ENCODE measurements at regions not wholly inside any gene's neighbourhood (a gene's known extent, or its start where the extent isn't known, plus 50 kb on each side); places are given as distances from the start of the nearest gene placed in this dataset.

DNA sequence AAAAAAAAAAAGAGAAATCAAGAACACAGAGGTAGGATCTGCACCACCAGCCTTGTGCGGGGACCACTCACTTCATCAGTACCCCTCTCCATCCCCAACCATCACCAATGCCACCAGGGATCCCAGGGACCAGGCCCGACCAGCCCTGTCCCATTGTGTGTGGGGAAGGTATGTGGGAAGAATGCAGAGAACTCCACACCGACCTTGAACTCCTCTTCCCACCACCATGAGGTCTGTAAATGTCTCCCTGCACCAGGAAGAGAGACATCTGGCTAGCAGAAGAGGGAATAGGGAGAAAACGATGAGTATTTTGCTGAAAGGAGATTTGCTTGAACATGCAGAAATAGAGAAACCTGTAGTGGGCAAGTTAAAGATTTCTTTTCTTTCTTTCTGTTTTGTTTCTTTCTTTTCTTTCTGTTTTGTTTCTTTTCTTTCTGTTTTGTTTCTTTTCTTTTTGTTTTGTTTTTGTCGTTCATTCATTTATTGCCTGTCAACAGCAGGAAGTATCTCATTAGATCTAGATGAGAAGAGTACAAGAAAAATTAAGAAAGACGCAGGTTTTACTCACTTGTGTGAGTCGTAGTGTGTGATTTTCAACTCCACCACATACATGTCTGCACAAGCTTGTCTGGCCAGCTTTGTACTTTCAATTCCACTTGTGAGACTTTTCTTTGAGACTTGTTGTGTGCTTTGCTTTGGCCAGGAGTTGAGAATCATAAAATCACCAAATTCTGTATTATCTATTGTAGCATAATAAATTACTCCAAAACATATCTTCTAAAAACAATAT is 179.8 kb upstream of the HAAO start:
- H3K79me2 ChIP-seq (ENCODE audit: insufficient read depth, low read length), result no peaks in the 10 kb centered on the region
- no peak overlapping the region for H3K27ac ChIP-seq (ENCODE audit: low read depth, low read length)
- H3K4me3 ChIP-seq (ENCODE audit: insufficient read depth, low read length), result no peak overlapping the region
- peak overlapping the region; percentile 32 for H2AFZ ChIP-seq (ENCODE audit: low read length)
- no peaks in the 10 kb centered on the region for H4K20me1 ChIP-seq (ENCODE audit: insufficient read depth, low read length)
- TF ChIP-seq, protein P1, sequence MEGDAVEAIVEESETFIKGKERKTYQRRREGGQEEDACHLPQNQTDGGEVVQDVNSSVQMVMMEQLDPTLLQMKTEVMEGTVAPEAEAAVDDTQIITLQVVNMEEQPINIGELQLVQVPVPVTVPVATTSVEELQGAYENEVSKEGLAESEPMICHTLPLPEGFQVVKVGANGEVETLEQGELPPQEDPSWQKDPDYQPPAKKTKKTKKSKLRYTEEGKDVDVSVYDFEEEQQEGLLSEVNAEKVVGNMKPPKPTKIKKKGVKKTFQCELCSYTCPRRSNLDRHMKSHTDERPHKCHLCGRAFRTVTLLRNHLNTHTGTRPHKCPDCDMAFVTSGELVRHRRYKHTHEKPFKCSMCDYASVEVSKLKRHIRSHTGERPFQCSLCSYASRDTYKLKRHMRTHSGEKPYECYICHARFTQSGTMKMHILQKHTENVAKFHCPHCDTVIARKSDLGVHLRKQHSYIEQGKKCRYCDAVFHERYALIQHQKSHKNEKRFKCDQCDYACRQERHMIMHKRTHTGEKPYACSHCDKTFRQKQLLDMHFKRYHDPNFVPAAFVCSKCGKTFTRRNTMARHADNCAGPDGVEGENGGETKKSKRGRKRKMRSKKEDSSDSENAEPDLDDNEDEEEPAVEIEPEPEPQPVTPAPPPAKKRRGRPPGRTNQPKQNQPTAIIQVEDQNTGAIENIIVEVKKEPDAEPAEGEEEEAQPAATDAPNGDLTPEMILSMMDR (IDR thresholded peaks at IDR 0.05; ENCODE audit: extremely low read depth, low read depth, low read length), result no peak
- H3K9me3 ChIP-seq (ENCODE audit: low read depth, low read length), result no peaks in the 10 kb centered on the region
- H3K27me3 ChIP-seq (ENCODE audit: insufficient read depth, low read length), result no peaks in the 10 kb centered on the region
- DNase-seq (ENCODE audit: insufficient read length, low spot score, missing footprints), result peak; percentile 27
- no peaks in the 10 kb centered on the region for H3K36me3 ChIP-seq (ENCODE audit: insufficient read depth, low read length)
- H3K4me1 ChIP-seq (ENCODE audit: insufficient read depth, low read length), result peaks cover 56% of the 10 kb centered on the region
- H3K4me2 ChIP-seq (ENCODE audit: insufficient read depth, low read length), result no peak overlapping the region

DNA sequence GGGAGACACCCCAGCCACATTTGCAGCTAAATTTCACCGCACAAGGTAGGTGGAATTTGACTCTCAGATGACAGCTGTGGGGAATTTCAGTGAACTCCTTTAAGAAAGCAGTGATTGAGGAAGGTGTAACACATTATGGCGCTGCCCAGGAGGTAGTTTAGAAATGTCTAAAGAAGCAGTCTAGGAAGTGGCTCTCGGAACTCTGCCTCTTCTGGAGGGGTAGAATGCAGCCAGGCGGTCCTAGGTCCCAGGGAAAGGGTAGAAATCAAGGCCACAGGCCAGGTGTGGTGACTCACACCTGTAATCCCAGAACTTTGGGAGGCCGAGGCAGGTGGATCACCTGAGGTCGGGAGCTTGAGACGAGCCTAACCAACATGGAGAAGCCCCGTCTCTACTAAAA is 179.0 kb upstream of the HAAO start:
- no peaks in the 10 kb centered on the region for H3K79me2 ChIP-seq (ENCODE audit: insufficient read depth, low read length)
- no peaks in the 10 kb centered on the region for H3K27me3 ChIP-seq (ENCODE audit: insufficient read depth, low read length)
- no peak overlapping the region for H3K4me3 ChIP-seq (ENCODE audit: insufficient read depth, low read length)
- H3K4me1 ChIP-seq (ENCODE audit: insufficient read depth, low read length), result peaks cover 56% of the 10 kb centered on the region
- H3K9me3 ChIP-seq (ENCODE audit: low read depth, low read length), result no peaks in the 10 kb centered on the region
- no peak overlapping the region for H3K27ac ChIP-seq (ENCODE audit: low read depth, low read length)
- H3K4me2 ChIP-seq (ENCODE audit: insufficient read depth, low read length), result no peak overlapping the region
- no peak for DNase-seq (ENCODE audit: insufficient read length, low spot score, missing footprints)
- TF ChIP-seq, protein P1 (IDR thresholded peaks at IDR 0.05; ENCODE audit: extremely low read depth, low read depth, low read length), result no peak
- no peaks in the 10 kb centered on the region for H4K20me1 ChIP-seq (ENCODE audit: insufficient read depth, low read length)
- no peaks in the 10 kb centered on the region for H3K36me3 ChIP-seq (ENCODE audit: insufficient read depth, low read length)
- H2AFZ ChIP-seq (ENCODE audit: low read length), result no peak overlapping the region

DNA sequence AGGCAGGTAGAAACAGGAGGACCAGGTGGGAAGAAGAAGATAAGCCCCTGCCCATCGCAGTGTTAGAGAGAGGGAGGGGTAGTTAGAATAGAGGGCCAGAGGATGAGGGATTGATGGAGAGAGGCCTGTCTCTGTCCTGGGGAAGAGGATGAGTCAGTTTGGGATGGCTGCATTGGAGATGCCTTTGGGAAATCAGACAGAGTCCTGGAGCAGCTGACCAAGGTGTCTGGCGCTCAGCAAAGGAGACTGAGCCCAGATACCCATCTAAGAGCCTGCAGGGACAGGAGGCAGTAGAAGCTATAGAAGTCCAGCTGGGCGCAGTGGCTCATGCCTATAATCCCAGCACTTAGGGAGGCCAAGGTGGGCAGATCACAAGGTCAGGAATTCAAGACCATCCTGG is 177.8 kb upstream of the HAAO start:
- H3K4me2 ChIP-seq (ENCODE audit: insufficient read depth, low read length), result peak overlapping the region; percentile 42
- no peaks in the 10 kb centered on the region for H3K9me3 ChIP-seq (ENCODE audit: low read depth, low read length)
- peaks cover 61% of the 10 kb centered on the region for H3K4me1 ChIP-seq (ENCODE audit: insufficient read depth, low read length)
- H2AFZ ChIP-seq (ENCODE audit: low read length), result no peak overlapping the region
- H3K4me3 ChIP-seq (ENCODE audit: insufficient read depth, low read length), result peak overlapping the region; percentile 2
- DNase-seq (ENCODE audit: insufficient read length, low spot score, missing footprints), result peak; percentile 76
- H3K79me2 ChIP-seq (ENCODE audit: insufficient read depth, low read length), result no peaks in the 10 kb centered on the region
- peak overlapping the region; percentile 82 for H3K27ac ChIP-seq (ENCODE audit: low read depth, low read length)
- no peaks in the 10 kb centered on the region for H3K27me3 ChIP-seq (ENCODE audit: insufficient read depth, low read length)
- H4K20me1 ChIP-seq (ENCODE audit: insufficient read depth, low read length), result no peaks in the 10 kb centered on the region
- TF ChIP-seq, protein P1 (IDR thresholded peaks at IDR 0.05; ENCODE audit: extremely low read depth, low read depth, low read length), result no peak
- H3K36me3 ChIP-seq (ENCODE audit: insufficient read depth, low read length), result no peaks in the 10 kb centered on the region

DNA sequence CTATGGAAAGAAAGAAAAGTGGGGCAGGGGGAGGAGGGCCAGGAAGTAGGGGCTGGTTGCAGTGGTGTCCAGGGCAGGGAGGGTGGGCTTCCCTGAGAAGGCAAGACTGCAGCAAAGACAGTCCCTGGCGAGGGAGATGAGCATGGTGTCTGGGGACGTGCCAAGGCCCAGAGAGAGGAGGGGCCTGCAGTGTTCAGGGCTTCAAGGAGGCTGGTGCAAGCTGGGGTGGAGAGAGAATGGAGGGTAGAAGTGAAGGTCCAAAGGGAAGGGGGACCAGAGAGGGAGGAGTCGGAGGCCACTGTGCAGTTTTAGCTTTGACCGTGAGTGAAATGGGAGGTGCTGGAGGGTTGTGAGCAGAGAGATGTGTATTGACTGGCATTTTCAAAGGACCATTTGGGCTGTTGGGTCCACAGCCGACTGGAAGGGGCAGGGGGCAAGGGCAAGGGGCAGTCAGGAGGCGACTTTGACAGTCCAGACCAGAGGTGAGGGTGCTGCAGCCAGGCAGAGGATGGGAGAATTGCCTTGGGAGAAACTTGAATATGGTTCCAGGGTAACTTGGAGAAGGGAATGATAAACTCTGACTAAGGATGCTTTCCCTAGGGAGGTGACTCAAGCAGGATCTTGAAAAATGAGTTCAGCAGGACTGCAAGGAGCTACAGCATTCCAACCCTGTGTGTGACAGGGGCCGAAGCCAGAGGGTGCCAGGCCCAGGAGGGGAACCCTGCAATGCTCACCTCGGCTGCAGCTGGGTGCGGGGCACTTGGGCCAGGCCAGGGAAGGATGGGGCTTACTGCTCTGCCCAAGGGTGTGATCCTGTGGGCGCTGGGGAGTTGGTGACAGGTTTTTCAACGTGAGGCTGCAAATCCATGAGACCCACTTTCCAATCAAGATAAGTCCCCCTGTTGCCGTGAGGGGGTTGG is 177.1 kb upstream of the HAAO start:
- H3K27ac ChIP-seq (ENCODE audit: low read depth, low read length), result peak overlapping the region; percentile 82
- no peaks in the 10 kb centered on the region for H3K79me2 ChIP-seq (ENCODE audit: insufficient read depth, low read length)
- H4K20me1 ChIP-seq (ENCODE audit: insufficient read depth, low read length), result no peaks in the 10 kb centered on the region
- H3K27me3 ChIP-seq (ENCODE audit: insufficient read depth, low read length), result no peaks in the 10 kb centered on the region
- H3K4me1 ChIP-seq (ENCODE audit: insufficient read depth, low read length), result peaks cover 61% of the 10 kb centered on the region
- no peaks in the 10 kb centered on the region for H3K9me3 ChIP-seq (ENCODE audit: low read depth, low read length)
- H2AFZ ChIP-seq (ENCODE audit: low read length), result no peak overlapping the region
- peak; percentile 95 for DNase-seq (ENCODE audit: insufficient read length, low spot score, missing footprints)
- H3K4me3 ChIP-seq (ENCODE audit: insufficient read depth, low read length), result peak overlapping the region; percentile 2
- peak overlapping the region; percentile 42 for H3K4me2 ChIP-seq (ENCODE audit: insufficient read depth, low read length)
- TF ChIP-seq, protein P1 (IDR thresholded peaks at IDR 0.05; ENCODE audit: extremely low read depth, low read depth, low read length), result no peak
- no peaks in the 10 kb centered on the region for H3K36me3 ChIP-seq (ENCODE audit: insufficient read depth, low read length)

All from osteoblast (primary cell).